Peyer's patch (tissue), 4 donors: ENCODE measurements at regions not wholly inside any gene's neighbourhood (a gene's known extent, or its start where the extent isn't known, plus 50 kb on each side); places are given as distances from the start of the nearest gene placed in this dataset.
A peak's percentile ranks its signal among the peaks of the same experiment; 100 is the strongest.
"Not testable (repeated sequence)": the region's sequence is repeated elsewhere in the genome, so short reads cannot be mapped to it uniquely, and the experiment has no call there.

Experiments
- DNase-seq, 3 donors: peaks; one replicate each; pipeline ENCODE4 v3.0.0-alpha.2; 2017 to 2019
- H3K27ac ChIP-seq, 4 donors: fragments of 200-600 bp; sonication (generic); one replicate each; pipeline ENCODE4 v1.5.1; 2016 to 2019
- H3K27me3 ChIP-seq, 2 donors: fragments of 200-600 bp; sonication (generic); one replicate each; pipeline ENCODE4 v1.5.1; 2019
- H3K36me3 ChIP-seq, 3 donors: fragments of 200-600 bp; sonication (generic); one replicate each; pipeline ENCODE4 v1.5.1; 2016 to 2019
- H3K4me1 ChIP-seq, 4 donors: fragments of 200-600 bp; sonication (generic); one replicate each; pipeline ENCODE4 v1.5.1; 2016 to 2019
- H3K4me3 ChIP-seq, 4 donors: fragments of 200-600 bp; sonication (generic); 1 replicate in 3 of 4; 2 replicates in 1 of 4; pipeline ENCODE4 v1.5.1; 2016 to 2019; ENCODE audit warnings: mild to moderate bottlenecking in 1 of 4
- H3K9me3 ChIP-seq, 4 donors: fragments of 200-600 bp; sonication (generic); one replicate each; pipeline ENCODE4 v1.5.1; 2016 to 2019; ENCODE audit warnings: mild to moderate bottlenecking in 1 of 4

GRCh38 chr1:143424491-143425032 is 547.2 kb downstream of the FAM72C start:
- not testable (repeated sequence) for H3K36me3 ChIP-seq, H3K4me3 ChIP-seq, H3K4me1 ChIP-seq, H3K27me3 ChIP-seq, H3K27ac ChIP-seq, H3K9me3 ChIP-seq
- DNase-seq = peak in 1 of 3 donors; percentile 33

GRCh38 chr1:143423832-143424231 is 548.0 kb downstream of the FAM72C start:
- DNase-seq, H3K4me1 ChIP-seq, H3K36me3 ChIP-seq, H3K27me3 ChIP-seq, H3K9me3 ChIP-seq, H3K27ac ChIP-seq: not testable (repeated sequence)
- peak overlapping the region in 1 of 4 donors; percentile 25 for H3K4me3 ChIP-seq

GRCh38 chr1:143421290-143421689 is 550.5 kb downstream of the FAM72C start:
- H3K4me1 ChIP-seq, DNase-seq, H3K27ac ChIP-seq, H3K27me3 ChIP-seq, H3K36me3 ChIP-seq, H3K9me3 ChIP-seq, H3K4me3 ChIP-seq: not testable (repeated sequence)
